Astrocyte (in vitro differentiated cells and primary cell): ENCODE measurements at regions not wholly inside any gene's neighbourhood (a gene's known extent, or its start where the extent isn't known, plus 50 kb on each side); places are given as distances from the start of the nearest gene placed in this dataset.

ENCODE experiments used
- DNase-seq: peaks from one replicate; pipeline ENCODE4 v3.0.0-alpha.2; 2010; ENCODE audit warnings: low read depth
- FAIRE-seq: peaks from 2 replicates; lab custom pipeline; 2011; peaks lifted over from hg19 to GRCh38; lab: Jason Lieb, UNC
- H2AFZ ChIP-seq: 2 replicates; pipeline ENCODE4 v1.6.0; 2012; ENCODE audit warnings: low read depth, low read length, inconsistent platforms
- H3K27ac ChIP-seq: 2 replicates; pipeline ENCODE4 v1.5.1; 2011; ENCODE audit warnings: low read depth, low read length, inconsistent platforms
- H3K27me3 ChIP-seq: 2 replicates; pipeline ENCODE4 v1.6.0; 2011; ENCODE audit warnings: low read length, inconsistent platforms; ENCODE audit not compliant: insufficient read depth
- H3K36me3 ChIP-seq: 2 replicates; pipeline ENCODE4 v1.5.1; 2011; ENCODE audit warnings: low read length, inconsistent platforms; ENCODE audit not compliant: insufficient read depth
- H3K4me1 ChIP-seq: 2 replicates; pipeline ENCODE4 v1.5.1; 2011; ENCODE audit warnings: low read length, inconsistent platforms; ENCODE audit not compliant: insufficient read depth
- H3K4me2 ChIP-seq: 2 replicates; pipeline ENCODE4 v1.6.0; 2012; ENCODE audit warnings: low read length, inconsistent platforms
- H3K4me3 ChIP-seq: 2 replicates; pipeline ENCODE4 v1.5.1; 2011; ENCODE audit warnings: low read depth, mild to moderate bottlenecking, low read length, inconsistent platforms; ENCODE audit not compliant: insufficient read depth
- H3K79me2 ChIP-seq: 2 replicates; pipeline ENCODE4 v1.6.0; 2012; ENCODE audit warnings: mild to moderate bottlenecking, low read length, inconsistent platforms; ENCODE audit not compliant: insufficient read depth
- H3K9ac ChIP-seq: 2 replicates; pipeline ENCODE4 v1.6.0; 2012; ENCODE audit warnings: mild to moderate bottlenecking, low read length, inconsistent platforms
- H3K9me3 ChIP-seq: 2 replicates; pipeline ENCODE4 v1.5.1; 2012; ENCODE audit warnings: low read depth, mild to moderate bottlenecking, low read length, inconsistent platforms; ENCODE audit not compliant: insufficient read depth
- H4K20me1 ChIP-seq: 2 replicates; pipeline ENCODE4 v1.6.0; 2012; ENCODE audit warnings: low read length, inconsistent platforms; ENCODE audit not compliant: insufficient read depth
- H3K27ac Mint-ChIP-seq: one replicate; pipeline ENCODE4 v1.8.0; 2021; ENCODE audit warnings: mild to moderate bottlenecking, mixed read lengths; ENCODE audit not compliant: unreplicated experiment
- H3K27me3 Mint-ChIP-seq: one replicate; pipeline ENCODE4 v1.8.0; 2021; ENCODE audit warnings: low read depth, mixed read lengths; ENCODE audit not compliant: unreplicated experiment
- H3K36me3 Mint-ChIP-seq: one replicate; pipeline ENCODE4 v1.8.0; 2021; ENCODE audit warnings: low read depth, mixed read lengths; ENCODE audit not compliant: unreplicated experiment
- H3K4me1 Mint-ChIP-seq: one replicate; pipeline ENCODE4 v1.8.0; 2021; ENCODE audit warnings: low read depth, mixed read lengths; ENCODE audit not compliant: unreplicated experiment
- H3K4me3 Mint-ChIP-seq: one replicate; pipeline ENCODE4 v1.8.0; 2021; ENCODE audit warnings: mild to moderate bottlenecking, moderate library complexity, mixed read lengths; ENCODE audit not compliant: unreplicated experiment
- H3K9me3 Mint-ChIP-seq: one replicate; pipeline ENCODE4 v1.8.0; 2021; ENCODE audit warnings: mild to moderate bottlenecking, mixed read lengths; ENCODE audit not compliant: unreplicated experiment
- CTCF ChIP-seq: IDR thresholded peaks from 2 replicates; pipeline ENCODE4 v1.5.1; 2011; ENCODE audit warnings: low read depth, mild to moderate bottlenecking, inconsistent platforms, low read length, moderate library complexity; ENCODE audit not compliant: insufficient read depth
- EZH2 ChIP-seq: IDR thresholded peaks from 2 replicates; pipeline ENCODE4 v1.6.1; 2012; ENCODE audit warnings: mild to moderate bottlenecking, low read length, inconsistent platforms; ENCODE audit not compliant: insufficient read depth

- peaks cover 4% of the 10 kb centered on the region for H3K9me3 Mint-ChIP-seq
- H3K9me3 ChIP-seq: no peaks in the 10 kb centered on the region
- no peaks in the 10 kb centered on the region for H3K27me3 ChIP-seq
- FAIRE-seq (no peak), DNase-seq (no peak)
- no peak overlapping the region for H3K27ac Mint-ChIP-seq
- no peak overlapping the region for H2AFZ ChIP-seq
- H3K27ac ChIP-seq: no peak overlapping the region
- no peaks in the 10 kb centered on the region for H3K36me3 ChIP-seq
- H3K4me1 Mint-ChIP-seq: peaks cover 48% of the 10 kb centered on the region
- H3K27me3 Mint-ChIP-seq: peaks cover 2% of the 10 kb centered on the region
- H3K4me3 ChIP-seq: no peak overlapping the region
- H3K4me3 Mint-ChIP-seq: no peak overlapping the region
- H4K20me1 ChIP-seq: no peaks in the 10 kb centered on the region
- peaks cover 26% of the 10 kb centered on the region for H3K4me1 ChIP-seq
- TF ChIP-seq EZH2: no peak
- no peak for TF ChIP-seq CTCF
- H3K79me2 ChIP-seq: no peaks in the 10 kb centered on the region
- peaks cover 2% of the 10 kb centered on the region for H3K36me3 Mint-ChIP-seq
- H3K4me2 ChIP-seq: no peak overlapping the region
- H3K9ac ChIP-seq: no peak overlapping the region
These were observed 155.0 kb downstream of the TNFSF18 start for GRCh38 chr1:172895761-172896160.

- Histone ChIP-seq H3K4me2 (peak overlapping the region; percentile 4), H3K27me3 (no peaks in the 10 kb centered on the region), H3K36me3 (no peaks in the 10 kb centered on the region), H4K20me1 (no peaks in the 10 kb centered on the region), H3K4me3 (no peak overlapping the region), H3K4me1 (peaks cover 32% of the 10 kb centered on the region), H2AFZ (no peak overlapping the region), H3K9ac (no peak overlapping the region), H3K27ac (peak overlapping the region; percentile 54), H3K9me3 (no peaks in the 10 kb centered on the region), H3K79me2 (no peaks in the 10 kb centered on the region)
- peaks cover 2% of the 10 kb centered on the region for H3K27me3 Mint-ChIP-seq
- H3K4me1 Mint-ChIP-seq: peaks cover 53% of the 10 kb centered on the region
- peaks cover 2% of the 10 kb centered on the region for H3K36me3 Mint-ChIP-seq
- FAIRE-seq: peak; percentile 66
- DNase-seq: peak; percentile 73
- peak overlapping the region; percentile 84 for H3K27ac Mint-ChIP-seq
- H3K9me3 Mint-ChIP-seq: peaks cover 2% of the 10 kb centered on the region
- H3K4me3 Mint-ChIP-seq: peak overlapping the region; percentile 55
- no peak for TF ChIP-seq EZH2
- no peak for TF ChIP-seq CTCF
These were observed 153.0 kb downstream of the TNFSF18 start for GRCh38 chr1:172897738-172898137.

GRCh38 chr1:172898866-172899265, 151.9 kb downstream of the TNFSF18 start:
- TF ChIP-seq EZH2 (no peak), CTCF (no peak)
- Histone ChIP-seq H3K9ac (peak overlapping the region; percentile 52), H3K4me3 (no peak overlapping the region), H3K36me3 (no peaks in the 10 kb centered on the region), H4K20me1 (no peaks in the 10 kb centered on the region), H3K79me2 (no peaks in the 10 kb centered on the region), H3K27me3 (no peaks in the 10 kb centered on the region), H3K4me2 (peak overlapping the region; percentile 16), H3K4me1 (peaks cover 37% of the 10 kb centered on the region), H3K9me3 (no peaks in the 10 kb centered on the region), H2AFZ (no peak overlapping the region), H3K27ac (peak overlapping the region; percentile 54)
- Mint-ChIP-seq H3K36me3 (peaks cover 2% of the 10 kb centered on the region), H3K4me3 (no peak overlapping the region), H3K9me3 (peaks cover 2% of the 10 kb centered on the region), H3K27ac (peak overlapping the region; percentile 96), H3K27me3 (no peaks in the 10 kb centered on the region), H3K4me1 (peaks cover 55% of the 10 kb centered on the region)
- peak; percentile 56 for FAIRE-seq
- DNase-seq: peak; percentile 96
